Kasumi-1 (cell line): ENCODE measurements at regions not wholly inside any gene's neighbourhood (a gene's known extent, or its start where the extent isn't known, plus 50 kb on each side); places are given as distances from the start of the nearest gene placed in this dataset.

Experiments
- DNase-seq, 2 experiments: peaks; one replicate each; lab custom pipeline; 2025; lab: John Stamatoyannopoulos, UW

- no peak for DNase-seq
Observed at GRCh38 chr11:134624166-134624920, 212.3 kb upstream of the B3GAT1 start.

DNA sequence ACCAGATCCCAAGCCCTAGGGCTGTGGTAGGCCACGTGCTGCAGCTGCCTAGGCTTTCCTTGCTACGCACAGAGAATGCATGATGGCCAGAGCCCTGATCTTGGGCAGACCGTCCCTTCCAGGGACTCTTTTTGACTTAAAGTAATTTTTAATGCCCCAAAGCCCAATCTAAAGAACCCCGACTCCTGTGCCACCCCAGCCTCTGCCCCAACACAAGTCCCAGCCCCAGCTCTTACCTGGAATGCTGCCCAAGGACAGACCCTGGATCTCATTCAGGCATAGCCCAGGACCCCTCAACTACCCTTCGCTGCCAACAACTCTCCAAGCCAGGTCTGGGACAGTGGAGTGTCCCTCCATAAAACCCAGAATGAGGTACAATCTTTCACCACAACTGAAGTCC, 211.7 kb upstream of the B3GAT1 start:
- no peak for DNase-seq

- DNase-seq: no peak
Observed at GRCh38 chr11:134622458-134622857, 210.4 kb upstream of the B3GAT1 start.

GRCh38 chr11:134617360-134617759, 205.3 kb upstream of the B3GAT1 start:
- no peak for DNase-seq

GRCh38 chr11:134616038-134616437, 204.0 kb upstream of the B3GAT1 start:
- no peak for DNase-seq

DNA sequence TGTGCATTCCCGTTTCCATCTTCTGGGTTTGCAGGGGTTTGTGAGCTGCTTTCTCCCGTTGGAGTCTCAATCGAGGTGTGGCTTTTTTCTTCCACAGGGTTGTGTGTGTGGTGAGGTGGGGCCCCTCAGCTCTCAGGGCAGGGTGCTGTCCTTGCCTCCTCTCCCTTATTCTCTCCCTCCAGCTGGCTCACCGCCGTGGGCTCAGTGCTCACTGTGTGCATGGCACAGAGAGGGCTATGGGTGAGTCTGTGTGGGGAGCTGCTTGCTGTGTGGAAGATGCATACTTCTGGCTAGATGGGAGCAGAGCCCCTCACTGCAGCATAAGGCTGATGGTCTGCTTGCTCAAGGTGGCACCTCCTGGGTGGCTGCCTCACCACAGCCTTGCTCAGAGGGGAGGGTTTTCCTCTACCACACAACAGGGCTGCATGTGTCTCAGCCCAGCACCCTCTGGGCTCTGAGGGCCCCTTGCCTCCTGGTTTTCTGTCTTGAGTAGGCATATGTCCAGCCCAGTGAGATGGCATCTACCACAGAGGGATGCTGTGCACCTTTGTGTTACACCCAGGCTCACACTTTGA, 203.1 kb upstream of the B3GAT1 start:
- no peak for DNase-seq

DNA sequence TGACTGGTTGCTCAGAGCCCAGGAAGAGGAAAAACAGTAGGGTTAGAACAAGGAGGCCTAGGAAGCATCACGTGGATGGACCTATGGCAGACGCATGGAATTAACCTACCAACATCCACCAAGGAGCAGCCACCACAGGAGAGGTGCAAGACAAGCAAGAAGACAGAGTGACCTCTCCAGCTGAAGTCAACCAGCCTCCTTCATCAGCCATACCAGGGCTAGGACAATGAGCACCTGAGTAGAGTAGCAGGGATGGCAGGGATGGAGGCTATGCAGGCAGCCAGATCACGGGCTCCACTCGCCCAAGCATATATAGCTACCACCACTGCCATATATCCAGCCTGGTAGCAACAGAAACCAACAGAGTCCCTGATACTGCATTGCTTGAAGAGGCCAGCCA, 202.1 kb upstream of the B3GAT1 start:
- DNase-seq: no peak

- no peak for DNase-seq
Observed at GRCh38 chr11:134613646-134614045, 201.6 kb upstream of the B3GAT1 start.

DNA sequence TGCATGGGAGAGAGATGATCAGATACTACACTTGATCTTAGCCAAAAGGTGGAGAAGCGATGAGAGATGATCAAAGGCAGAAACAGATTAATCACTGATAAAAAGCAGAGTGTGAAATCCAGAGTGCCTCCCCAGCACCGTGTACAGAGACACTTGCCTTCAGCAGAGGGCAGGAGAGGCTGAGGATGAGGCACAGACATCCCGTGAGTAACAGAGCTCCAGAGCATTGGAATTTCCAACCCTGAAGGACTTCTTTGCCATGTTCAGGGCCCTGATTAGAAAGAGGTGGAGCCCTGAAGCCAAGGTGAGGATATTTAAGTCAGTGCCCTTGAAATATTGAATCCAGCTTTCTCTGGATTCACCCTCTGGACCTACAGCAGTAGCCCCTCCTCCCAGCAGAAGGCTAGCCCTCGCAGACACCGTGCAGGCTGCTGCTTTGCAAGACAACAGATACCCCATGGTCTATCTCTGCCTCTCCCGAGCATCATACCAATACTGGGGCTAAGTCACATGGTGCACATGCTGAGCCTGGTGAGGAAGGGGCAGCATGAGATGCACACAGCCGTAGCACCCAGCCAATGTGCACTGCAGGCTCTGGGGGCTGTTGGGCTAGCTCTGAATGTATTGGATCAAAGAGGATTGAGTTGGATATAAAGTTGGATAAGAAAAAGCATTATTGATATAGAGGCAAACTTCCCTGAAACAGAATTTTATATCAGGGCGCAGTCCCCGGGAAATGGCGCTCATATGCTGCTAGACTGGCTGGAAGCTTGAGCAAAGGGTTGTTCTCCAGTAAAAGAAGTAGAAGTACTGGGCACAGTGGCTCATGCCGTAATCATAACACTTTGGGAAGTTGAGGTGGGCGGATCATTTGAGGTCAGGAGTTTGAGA, 200.3 kb upstream of the B3GAT1 start:
- no peak for DNase-seq

- no peak for DNase-seq
Observed at GRCh38 chr11:134611537-134611936, 199.5 kb upstream of the B3GAT1 start.

GRCh38 chr11:134610116-134610910, 198.3 kb upstream of the B3GAT1 start:
- DNase-seq: no peak

GRCh38 chr11:134609361-134610115, 197.5 kb upstream of the B3GAT1 start:
- DNase-seq: no peak

- DNase-seq: no peak
Observed at GRCh38 chr11:134607963-134608750, 196.1 kb upstream of the B3GAT1 start.

GRCh38 chr11:134606251-134606650, 194.2 kb upstream of the B3GAT1 start:
- DNase-seq: no peak

DNA sequence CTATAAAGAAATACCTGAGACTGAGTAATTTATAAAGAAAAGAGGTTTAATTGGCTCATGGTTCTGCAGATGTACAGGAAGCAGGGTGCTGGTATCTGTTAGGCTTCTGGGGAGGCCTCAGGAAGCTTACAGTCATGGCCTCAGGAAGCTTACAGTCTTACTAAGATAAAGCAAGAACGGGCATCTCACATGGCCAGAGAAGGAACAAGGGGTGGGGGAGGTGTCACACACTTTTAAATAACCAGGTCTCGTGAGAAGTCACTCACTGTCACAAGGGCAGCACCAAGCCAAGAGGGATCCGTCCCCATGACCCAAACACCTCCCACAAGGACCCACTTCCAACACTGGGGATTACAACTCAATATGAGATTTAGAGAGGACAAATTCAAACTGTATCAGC, 192.8 kb upstream of the B3GAT1 start:
- DNase-seq: no peak

- no peak for DNase-seq
Observed at GRCh38 chr11:134599299-134599771, 187.3 kb upstream of the B3GAT1 start.

GRCh38 chr11:134598368-134598767, 186.3 kb upstream of the B3GAT1 start:
- DNase-seq: no peak

GRCh38 chr11:134597452-134597851, 185.4 kb upstream of the B3GAT1 start:
- no peak for DNase-seq

DNA sequence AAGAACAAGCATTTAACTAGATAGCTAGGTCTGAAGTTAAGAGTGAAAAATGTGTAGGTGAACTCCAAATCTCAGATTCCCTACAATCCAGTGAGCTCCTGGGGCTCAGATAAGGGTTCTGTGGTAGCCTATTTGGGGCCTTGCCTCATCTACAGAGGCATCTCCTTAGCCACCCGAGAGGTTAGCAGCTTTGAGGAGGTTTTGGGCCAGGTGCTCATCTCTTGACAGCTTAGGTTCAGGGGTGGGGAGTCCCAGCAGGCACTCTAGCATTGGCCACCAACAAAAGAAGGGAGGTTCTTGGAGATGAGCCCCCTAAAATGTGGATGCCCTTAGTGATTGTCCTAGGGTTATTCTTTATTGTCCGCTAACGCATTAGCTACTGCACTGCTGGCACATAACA, 184.4 kb upstream of the B3GAT1 start:
- DNase-seq: no peak

DNA sequence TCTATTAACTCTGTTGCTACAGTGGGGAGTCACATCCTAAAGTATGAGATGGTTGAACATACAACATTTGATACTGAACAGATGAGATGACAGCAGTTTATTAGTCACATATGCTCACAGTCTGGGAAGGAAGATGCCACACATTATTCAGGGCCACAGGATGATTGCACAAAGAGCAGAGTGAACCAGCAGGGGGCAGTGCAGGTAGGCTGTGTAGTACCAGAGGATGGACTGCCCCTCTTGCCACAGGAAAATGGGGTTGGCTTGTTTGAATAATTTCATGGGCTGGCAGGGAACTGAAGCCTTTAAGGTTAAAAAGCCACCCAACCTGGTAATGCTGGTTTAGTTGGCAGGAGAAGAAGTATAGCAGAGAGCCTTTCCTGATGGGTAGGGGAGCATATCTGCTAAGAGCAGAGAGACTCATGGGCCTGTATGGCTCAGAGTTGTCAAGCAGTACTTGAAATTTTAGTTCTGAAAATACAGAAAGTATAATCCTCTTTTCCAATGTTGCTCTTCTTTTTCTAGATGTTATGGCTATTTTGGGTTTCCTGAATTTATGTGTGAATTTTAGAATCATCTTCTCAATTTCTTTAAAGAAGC, 180.4 kb upstream of the B3GAT1 start:
- DNase-seq: no peak
